ENCODE measurements at regions not wholly inside any gene's neighbourhood (a gene's known extent, or its start where the extent isn't known, plus 50 kb on each side); places are given as distances from the start of the nearest gene placed in this dataset.

- no peak overlapping the region for H3K27ac ChIP-seq (ENCODE audit: low read depth, low read length)
- Mint-ChIP-seq H3K27ac (no peak overlapping the region), H3K36me3 (no peaks in the 10 kb centered on the region), H3K4me3 (no peak overlapping the region), H3K9me3 (no peaks in the 10 kb centered on the region), H3K27me3 (peaks cover 0 to 6% of the 10 kb centered on the region in 2 donors), H3K4me1 (no peaks in the 10 kb centered on the region)
- no peak overlapping the region for H3K4me3 ChIP-seq (ENCODE audit: low read length)
- H3K36me3 ChIP-seq (ENCODE audit: insufficient read depth, low read length) = no peaks in the 10 kb centered on the region
- no peaks in the 10 kb centered on the region for H3K9me3 ChIP-seq (ENCODE audit: low read length)
- no peaks in the 10 kb centered on the region for H3K4me1 ChIP-seq (ENCODE audit: insufficient read depth, low read length)
- POLR2A ChIA-PET = no interaction called here
- CTCF ChIA-PET = no interaction called here
- DNase-seq = no peak
- no peaks in the 10 kb centered on the region for H3K27me3 ChIP-seq (ENCODE audit: insufficient read depth, low read length, poor library complexity, severe bottlenecking)
Observed at GRCh38 chr5:175166026-175166425, 278.0 kb downstream of the DRD1 start.

GRCh38 chr5:175163586-175164275 lies 280.3 kb downstream of the DRD1 start:
- no peak overlapping the region for H3K4me3 ChIP-seq (ENCODE audit: low read length)
- H3K27me3 ChIP-seq (ENCODE audit: insufficient read depth, low read length, poor library complexity, severe bottlenecking) = no peaks in the 10 kb centered on the region
- ChIA-PET POLR2A (no interaction called here), CTCF (no interaction called here)
- Mint-ChIP-seq H3K9me3 (no peaks in the 10 kb centered on the region), H3K27me3 (peaks cover 0 to 6% of the 10 kb centered on the region in 2 donors), H3K36me3 (no peaks in the 10 kb centered on the region), H3K4me3 (no peak overlapping the region), H3K4me1 (no peaks in the 10 kb centered on the region), H3K27ac (no peak overlapping the region)
- no peaks in the 10 kb centered on the region for H3K9me3 ChIP-seq (ENCODE audit: low read length)
- H3K27ac ChIP-seq (ENCODE audit: low read depth, low read length) = no peak overlapping the region
- DNase-seq = no peak
- H3K36me3 ChIP-seq (ENCODE audit: insufficient read depth, low read length) = no peaks in the 10 kb centered on the region
- H3K4me1 ChIP-seq (ENCODE audit: insufficient read depth, low read length) = no peaks in the 10 kb centered on the region

- ChIA-PET CTCF (no interaction called here), POLR2A (no interaction called here)
- no peak overlapping the region for H3K27ac Mint-ChIP-seq
- no peak overlapping the region for H3K4me3 Mint-ChIP-seq
- no peaks in the 10 kb centered on the region for H3K36me3 Mint-ChIP-seq
- peaks cover 0 to 8% of the 10 kb centered on the region in 2 donors for H3K27me3 Mint-ChIP-seq
- H3K36me3 ChIP-seq (ENCODE audit: insufficient read depth, low read length) = no peaks in the 10 kb centered on the region
- no peak overlapping the region for H3K4me3 ChIP-seq (ENCODE audit: low read length)
- DNase-seq = no peak
- H3K9me3 Mint-ChIP-seq = peaks cover 0 to 2% (median 0%) of the 10 kb centered on the region in 5 donors
- no peaks in the 10 kb centered on the region for H3K9me3 ChIP-seq (ENCODE audit: low read length)
- no peaks in the 10 kb centered on the region for H3K4me1 Mint-ChIP-seq
- no peak overlapping the region for H3K27ac ChIP-seq (ENCODE audit: low read depth, low read length)
- no peaks in the 10 kb centered on the region for H3K27me3 ChIP-seq (ENCODE audit: insufficient read depth, low read length, poor library complexity, severe bottlenecking)
- H3K4me1 ChIP-seq (ENCODE audit: insufficient read depth, low read length) = no peaks in the 10 kb centered on the region
Observed at GRCh38 chr5:175162036-175162435, 281.9 kb downstream of the DRD1 start.

- H3K9me3 Mint-ChIP-seq = peaks cover 0 to 2% (median 0%) of the 10 kb centered on the region in 5 donors
- no peak overlapping the region for H3K4me3 Mint-ChIP-seq
- H3K36me3 Mint-ChIP-seq = no peaks in the 10 kb centered on the region
- H3K4me3 ChIP-seq (ENCODE audit: low read length) = no peak overlapping the region
- POLR2A ChIA-PET = no interaction called here
- no peaks in the 10 kb centered on the region for H3K4me1 Mint-ChIP-seq
- H3K27me3 Mint-ChIP-seq = peaks cover 0 to 6% of the 10 kb centered on the region in 2 donors
- no peaks in the 10 kb centered on the region for H3K4me1 ChIP-seq (ENCODE audit: insufficient read depth, low read length)
- no peak for DNase-seq
- no peak overlapping the region for H3K27ac Mint-ChIP-seq
- no peaks in the 10 kb centered on the region for H3K9me3 ChIP-seq (ENCODE audit: low read length)
- no peaks in the 10 kb centered on the region for H3K36me3 ChIP-seq (ENCODE audit: insufficient read depth, low read length)
- CTCF ChIA-PET = no interaction called here
- no peak overlapping the region for H3K27ac ChIP-seq (ENCODE audit: low read depth, low read length)
- H3K27me3 ChIP-seq (ENCODE audit: insufficient read depth, low read length, poor library complexity, severe bottlenecking) = no peaks in the 10 kb centered on the region
Observed at GRCh38 chr5:175159956-175160355, 284.0 kb downstream of the DRD1 start.

GRCh38 chr5:175148636-175149172 lies 295.3 kb downstream of the DRD1 start:
- H3K4me1 ChIP-seq (ENCODE audit: insufficient read depth, low read length) = no peaks in the 10 kb centered on the region
- no peaks in the 10 kb centered on the region for H3K9me3 ChIP-seq (ENCODE audit: low read length)
- POLR2A ChIA-PET = no interaction called here
- Mint-ChIP-seq H3K27ac (no peak overlapping the region), H3K4me3 (no peak overlapping the region), H3K27me3 (no peaks in the 10 kb centered on the region), H3K9me3 (peaks cover 25 to 49% (median 30%) of the 10 kb centered on the region in 5 donors), H3K4me1 (no peaks in the 10 kb centered on the region), H3K36me3 (no peaks in the 10 kb centered on the region)
- H3K36me3 ChIP-seq (ENCODE audit: insufficient read depth, low read length) = no peaks in the 10 kb centered on the region
- CTCF ChIA-PET = no interaction called here
- H3K27ac ChIP-seq (ENCODE audit: low read depth, low read length) = no peak overlapping the region
- H3K27me3 ChIP-seq (ENCODE audit: insufficient read depth, low read length, poor library complexity, severe bottlenecking) = no peaks in the 10 kb centered on the region
- no peak overlapping the region for H3K4me3 ChIP-seq (ENCODE audit: low read length)
- DNase-seq = no peak

GRCh38 chr5:175146733-175147132 lies 297.2 kb downstream of the DRD1 start:
- Histone ChIP-seq H3K9me3 (ENCODE audit: low read length) (no peaks in the 10 kb centered on the region), H3K36me3 (ENCODE audit: insufficient read depth, low read length) (no peaks in the 10 kb centered on the region), H3K27me3 (ENCODE audit: insufficient read depth, low read length, poor library complexity, severe bottlenecking) (no peaks in the 10 kb centered on the region), H3K4me1 (ENCODE audit: insufficient read depth, low read length) (no peaks in the 10 kb centered on the region), H3K4me3 (ENCODE audit: low read length) (no peak overlapping the region), H3K27ac (ENCODE audit: low read depth, low read length) (no peak overlapping the region)
- CTCF ChIA-PET = no interaction called here
- peaks cover 24 to 53% (median 28%) of the 10 kb centered on the region in 5 donors for H3K9me3 Mint-ChIP-seq
- H3K27ac Mint-ChIP-seq = no peak overlapping the region
- no peaks in the 10 kb centered on the region for H3K27me3 Mint-ChIP-seq
- H3K4me1 Mint-ChIP-seq = no peaks in the 10 kb centered on the region
- no peak for DNase-seq
- POLR2A ChIA-PET = no interaction called here
- no peaks in the 10 kb centered on the region for H3K36me3 Mint-ChIP-seq
- H3K4me3 Mint-ChIP-seq = no peak overlapping the region

- no peaks in the 10 kb centered on the region for H3K9me3 ChIP-seq (ENCODE audit: low read length)
- POLR2A ChIA-PET = no interaction called here
- H3K27ac ChIP-seq (ENCODE audit: low read depth, low read length) = no peak overlapping the region
- no peaks in the 10 kb centered on the region for H3K4me1 ChIP-seq (ENCODE audit: insufficient read depth, low read length)
- no peak overlapping the region for H3K27ac Mint-ChIP-seq
- H3K27me3 Mint-ChIP-seq = peaks cover 0 to 4% of the 10 kb centered on the region in 2 donors
- H3K27me3 ChIP-seq (ENCODE audit: insufficient read depth, low read length, poor library complexity, severe bottlenecking) = no peaks in the 10 kb centered on the region
- H3K9me3 Mint-ChIP-seq = peaks cover 10 to 44% (median 32%) of the 10 kb centered on the region in 5 donors
- CTCF ChIA-PET = no interaction called here
- no peak overlapping the region for H3K4me3 ChIP-seq (ENCODE audit: low read length)
- no peaks in the 10 kb centered on the region for H3K36me3 Mint-ChIP-seq
- no peaks in the 10 kb centered on the region for H3K36me3 ChIP-seq (ENCODE audit: insufficient read depth, low read length)
- no peaks in the 10 kb centered on the region for H3K4me1 Mint-ChIP-seq
- H3K4me3 Mint-ChIP-seq = no peak overlapping the region
- DNase-seq = no peak
Observed at GRCh38 chr5:175141421-175141820, 302.6 kb downstream of the DRD1 start.

- no peaks in the 10 kb centered on the region for H3K36me3 ChIP-seq (ENCODE audit: insufficient read depth, low read length)
- ChIA-PET POLR2A (no interaction called here), CTCF (no interaction called here)
- Mint-ChIP-seq H3K36me3 (no peaks in the 10 kb centered on the region), H3K27ac (no peak overlapping the region), H3K27me3 (no peaks in the 10 kb centered on the region), H3K4me1 (no peaks in the 10 kb centered on the region), H3K9me3 (peaks cover 2 to 6% (median 4%) of the 10 kb centered on the region in 5 donors), H3K4me3 (no peak overlapping the region)
- no peaks in the 10 kb centered on the region for H3K4me1 ChIP-seq (ENCODE audit: insufficient read depth, low read length)
- no peak overlapping the region for H3K4me3 ChIP-seq (ENCODE audit: low read length)
- no peaks in the 10 kb centered on the region for H3K27me3 ChIP-seq (ENCODE audit: insufficient read depth, low read length, poor library complexity, severe bottlenecking)
- no peak for DNase-seq
- no peaks in the 10 kb centered on the region for H3K9me3 ChIP-seq (ENCODE audit: low read length)
- H3K27ac ChIP-seq (ENCODE audit: low read depth, low read length) = no peak overlapping the region
Observed at GRCh38 chr5:175133185-175133584, 310.8 kb downstream of the DRD1 start.
